ENCODE measurements at regions not wholly inside any gene's neighbourhood (a gene's known extent, or its start where the extent isn't known, plus 50 kb on each side); places are given as distances from the start of the nearest gene placed in this dataset.

- TF ChIP-seq CTCF (IDR thresholded peaks at IDR 0.05): no peak
- TF ChIP-seq ZFX (IDR thresholded peaks at IDR 0.05; ENCODE audit: borderline replicate concordance): no peak
These were observed 179.5 kb downstream of the ZNF621 start for GRCh38 chr3:40704224-40704623.
